ENCODE measurements at regions not wholly inside any gene's neighbourhood (a gene's known extent, or its start where the extent isn't known, plus 50 kb on each side); places are given as distances from the start of the nearest gene placed in this dataset.

DNA sequence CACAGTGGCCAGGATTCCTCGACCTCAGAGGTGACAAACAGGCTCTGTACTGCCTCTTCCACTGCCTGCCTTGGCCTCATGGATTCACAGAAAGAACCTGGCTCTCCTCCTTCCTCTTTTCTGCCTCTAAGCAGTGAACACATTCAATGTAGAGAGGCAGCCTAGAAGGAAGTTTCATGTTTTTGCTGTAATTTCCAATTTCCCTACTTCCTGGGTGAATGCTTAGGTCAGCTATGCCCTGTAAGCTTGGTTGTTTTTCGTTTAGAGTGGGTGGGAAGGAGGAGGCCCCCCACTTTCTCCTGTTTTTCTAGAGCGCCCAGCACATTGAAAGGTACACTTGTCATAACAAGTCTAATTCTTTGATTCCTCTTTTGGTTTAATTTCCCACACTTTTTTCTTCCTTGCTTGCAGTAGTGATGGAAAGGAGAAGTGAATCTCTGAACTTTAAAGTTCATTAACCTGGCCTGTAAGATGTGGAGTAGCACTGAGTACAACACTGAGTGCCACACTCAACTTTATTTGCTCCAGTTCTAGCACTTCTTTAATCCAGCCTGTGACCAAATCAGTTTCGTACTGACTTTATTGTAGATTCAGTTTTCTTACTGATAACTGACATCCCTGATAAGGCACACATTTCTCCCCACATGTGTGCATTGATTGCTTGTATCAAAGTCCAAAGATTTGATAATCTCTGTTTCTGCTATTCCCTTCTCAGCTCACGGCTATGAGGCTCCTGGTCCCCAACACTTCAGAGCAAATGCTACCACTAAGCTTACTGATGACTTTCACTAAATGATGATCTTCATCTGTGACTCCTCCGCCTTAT, 100.0 kb upstream of the MAN1A1 start:
- TF ChIP-seq, protein P1, sequence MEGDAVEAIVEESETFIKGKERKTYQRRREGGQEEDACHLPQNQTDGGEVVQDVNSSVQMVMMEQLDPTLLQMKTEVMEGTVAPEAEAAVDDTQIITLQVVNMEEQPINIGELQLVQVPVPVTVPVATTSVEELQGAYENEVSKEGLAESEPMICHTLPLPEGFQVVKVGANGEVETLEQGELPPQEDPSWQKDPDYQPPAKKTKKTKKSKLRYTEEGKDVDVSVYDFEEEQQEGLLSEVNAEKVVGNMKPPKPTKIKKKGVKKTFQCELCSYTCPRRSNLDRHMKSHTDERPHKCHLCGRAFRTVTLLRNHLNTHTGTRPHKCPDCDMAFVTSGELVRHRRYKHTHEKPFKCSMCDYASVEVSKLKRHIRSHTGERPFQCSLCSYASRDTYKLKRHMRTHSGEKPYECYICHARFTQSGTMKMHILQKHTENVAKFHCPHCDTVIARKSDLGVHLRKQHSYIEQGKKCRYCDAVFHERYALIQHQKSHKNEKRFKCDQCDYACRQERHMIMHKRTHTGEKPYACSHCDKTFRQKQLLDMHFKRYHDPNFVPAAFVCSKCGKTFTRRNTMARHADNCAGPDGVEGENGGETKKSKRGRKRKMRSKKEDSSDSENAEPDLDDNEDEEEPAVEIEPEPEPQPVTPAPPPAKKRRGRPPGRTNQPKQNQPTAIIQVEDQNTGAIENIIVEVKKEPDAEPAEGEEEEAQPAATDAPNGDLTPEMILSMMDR (conservative IDR thresholded peaks at IDR 0.05; ENCODE audit: low read depth, low read length): no peak
- TF ChIP-seq EZH2 (IDR thresholded peaks at IDR 0.05; ENCODE audit: borderline replicate concordance, low read depth, low read length, poor library complexity, severe bottlenecking): no peak
